ENCODE measurements at regions not wholly inside any gene's neighbourhood (a gene's known extent, or its start where the extent isn't known, plus 50 kb on each side); places are given as distances from the start of the nearest gene placed in this dataset.

GRCh38 chr2:150885774-150886386 is 375.8 kb downstream of the RBM43 start:
- in situ Hi-C loops (cut with HindIII; ENCODE audit: low pct_unique_long_range_greater_than_20kb, low sequenced_read_pairs) (no loop called here), intact Hi-C loops (cut with micrococcal nuclease; ENCODE audit: unreplicated experiment) (no loop called here)
- Histone ChIP-seq H3K27me3 (ENCODE audit: control insufficient read depth, insufficient read depth, low read length) (no peaks in the 10 kb centered on the region), H3K9me3 (ENCODE audit: control insufficient read depth, insufficient read depth, low read depth, low read length) (no peaks in the 10 kb centered on the region), H3K4me3 (ENCODE audit: low read depth in 2 of 2, low read length in 2 of 2) (no peak overlapping the region), H3K27ac (ENCODE audit: low read length) (no peak overlapping the region), H3K4me1 (ENCODE audit: control insufficient read depth, insufficient read depth, low read length) (no peaks in the 10 kb centered on the region), H3K36me3 (ENCODE audit: control insufficient read depth, insufficient read depth, low read length) (no peaks in the 10 kb centered on the region)
- DNase-seq (ENCODE audit: low read depth, low spot score): no peak
- POLR2A ChIA-PET: no interaction called here
- TF ChIP-seq POLR2AphosphoS5 (IDR thresholded peaks at IDR 0.05; ENCODE audit: low read depth, low read length) (no peak), SIN3A (IDR thresholded peaks at IDR 0.05; ENCODE audit: borderline replicate concordance, insufficient read depth, low read depth, low read length) (no peak), REST (IDR thresholded peaks at IDR 0.05; ENCODE audit: insufficient read depth in 1 of 2, low read depth in 2 of 2, low read length in 1 of 2) (no peak), CTCF (IDR thresholded peaks at IDR 0.05) (no peak), TCF7L2 (IDR thresholded peaks at IDR 0.05; ENCODE audit: low read depth, low read length) (no peak)
- ATAC-seq: no peak
- CTCF ChIA-PET: no interaction called here
- BruUV-seq (replicated peaks): no TSS peak

GRCh38 chr2:150885236-150885635 is 376.4 kb downstream of the RBM43 start:
- H3K9me3 ChIP-seq (ENCODE audit: control insufficient read depth, insufficient read depth, low read depth, low read length): no peaks in the 10 kb centered on the region
- no peak for TF ChIP-seq POLR2AphosphoS5 (IDR thresholded peaks at IDR 0.05; ENCODE audit: low read depth, low read length)
- no peak for TF ChIP-seq TCF7L2 (IDR thresholded peaks at IDR 0.05; ENCODE audit: low read depth, low read length)
- TF ChIP-seq REST (IDR thresholded peaks at IDR 0.05; ENCODE audit: insufficient read depth in 1 of 2, low read depth in 2 of 2, low read length in 1 of 2): no peak

More at GRCh38 chr2:150885236-150885635, 376.4 kb downstream of the RBM43 start:
- no TSS peak for BruUV-seq (replicated peaks)
- ChIA-PET CTCF (no interaction called here), POLR2A (no interaction called here)
- Histone ChIP-seq H3K36me3 (ENCODE audit: control insufficient read depth, insufficient read depth, low read length) (no peaks in the 10 kb centered on the region), H3K27ac (ENCODE audit: low read length) (no peak overlapping the region), H3K4me3 (ENCODE audit: low read depth in 2 of 2, low read length in 2 of 2) (no peak overlapping the region), H3K4me1 (ENCODE audit: control insufficient read depth, insufficient read depth, low read length) (no peaks in the 10 kb centered on the region), H3K27me3 (ENCODE audit: control insufficient read depth, insufficient read depth, low read length) (no peaks in the 10 kb centered on the region)
- intact Hi-C loops (cut with micrococcal nuclease; ENCODE audit: unreplicated experiment) (no loop called here), in situ Hi-C loops (cut with HindIII; ENCODE audit: low pct_unique_long_range_greater_than_20kb, low sequenced_read_pairs) (no loop called here)
- no peak for DNase-seq (ENCODE audit: low read depth, low spot score)
- no peak for ATAC-seq
